Ovary (tissue), 7 donors: ENCODE measurements at regions not wholly inside any gene's neighbourhood (a gene's known extent, or its start where the extent isn't known, plus 50 kb on each side); places are given as distances from the start of the nearest gene placed in this dataset.

Experiments used
- DNase-seq, 5 donors: peaks; one replicate each; pipeline ENCODE4 v3.0.0-alpha.2; 2019 to 2020
- H3K27ac ChIP-seq, 2 donors: fragments of 200-600 bp; one replicate each; pipeline versions ENCODE4 v1.5.1 to v1.8.0; 2019 to 2022
- H3K27me3 ChIP-seq: fragments of 200-600 bp; one replicate; pipeline ENCODE4 v1.8.0; 2022
- H3K36me3 ChIP-seq: fragments of 200-600 bp; sonication (generic); one replicate; pipeline ENCODE4 v1.5.1; 2019
- H3K4me1 ChIP-seq: one replicate; pipeline ENCODE4 v1.8.1; 2013; ENCODE audit warnings: mild to moderate bottlenecking, moderate library complexity; ENCODE audit not compliant: insufficient read depth
- H3K4me3 ChIP-seq: fragments of 200-600 bp; sonication (generic); one replicate; pipeline ENCODE4 v1.5.1; 2017
- H3K9me3 ChIP-seq, 2 donors: fragments of 200-600 bp in 1 of 2; sonication (generic) in 1 of 2; one replicate each; pipeline versions ENCODE4 v1.5.1 to v1.8.1; 2013 to 2019; ENCODE audit warnings: mild to moderate bottlenecking in 1 of 2, moderate library complexity in 1 of 2
- CTCF ChIP-seq, 3 donors: fragments of 450-650 bp in 2 of 3; fragments of 200-600 bp in 1 of 3; IDR thresholded peaks; one replicate each; pipeline versions ENCODE4 v1.5.1 to v1.8.0; 2016 to 2022; ENCODE audit warnings: antibody characterized with exemption in 3 of 3, mild to moderate bottlenecking in 1 of 3
- EP300 ChIP-seq: sonication (generic); formaldehyde crosslinking; IDR thresholded peaks from one replicate; pipeline ENCODE4 v1.6.1; 2017; ENCODE audit warnings: antibody characterized with exemption
- POLR2A ChIP-seq: fragments of 450-650 bp; IDR thresholded peaks from one replicate; pipeline ENCODE4 v1.6.1; 2017; ENCODE audit warnings: antibody characterized with exemption, mild to moderate bottlenecking, moderate library complexity
- WGBS, 3 donors: extraction: QIAGEN DNeasy Blood & Tissue Kit in 1 of 3; methylation state at CpG; one replicate each; pipeline versions ENCODE4 v1.1.5 to v1.1.7; 2013 to 2017; 5-methylcytosine and 5-hydroxymethylcytosine counted together
- intact Hi-C, 4 donors: fragments of 100-400 bp; cut with DNase I; formaldehyde crosslinking; loops; one replicate each; pipeline versions ENCODE4 v1.11.0 to v1.15.1; 2022 to 2023
- donor health status: DM: no; HTN: no; CAD: no; lungs with moderate emphysema.
- donor health status: DM: no; HTN: no; CAD: no.
- donor health status: Bipolar disorder and iron deficiency.
- donor health status: DM: no; HTN: no; CAD: no.
- donor health status: DM: yes; HTN: yes; CAD: no.

GRCh38 chr11:13062115-13062514, 53.0 kb downstream of the RASSF10 start:
- intact Hi-C loops = no loop called here
- Histone ChIP-seq H3K36me3 (no peaks in the 10 kb centered on the region), H3K4me3 (no peak overlapping the region), H3K4me1 (no peaks in the 10 kb centered on the region), H3K27me3 (no peaks in the 10 kb centered on the region), H3K9me3 (no peaks in the 10 kb centered on the region), H3K27ac (no peak overlapping the region)
- whole genome bisulfite sequencing, 3 donors = 76 to 82% (median 80%) methylated on average over 5 of the region's 5 CpGs
- no peak for TF ChIP-seq POLR2A
- no peak for TF ChIP-seq EP300
- TF ChIP-seq CTCF (IDR thresholded peaks at IDR 0.05) = no peak
- DNase-seq = no peak

GRCh38 chr11:13064593-13064992, 55.5 kb downstream of the RASSF10 start:
- Histone ChIP-seq H3K4me3 (no peak overlapping the region), H3K27me3 (no peaks in the 10 kb centered on the region), H3K36me3 (no peaks in the 10 kb centered on the region), H3K4me1 (no peaks in the 10 kb centered on the region), H3K9me3 (no peaks in the 10 kb centered on the region), H3K27ac (no peak overlapping the region)
- TF ChIP-seq CTCF (IDR thresholded peaks at IDR 0.05) (no peak), POLR2A (no peak), EP300 (no peak)
- WGBS, 3 donors = 49 to 63% (median 49%) methylated on average over 3 of the region's 3 CpGs
- intact Hi-C loops = no loop called here
- no peak for DNase-seq

- TF ChIP-seq POLR2A (no peak), CTCF (IDR thresholded peaks at IDR 0.05) (no peak), EP300 (no peak)
- H3K9me3 ChIP-seq = no peaks in the 10 kb centered on the region
- DNase-seq = no peak
- WGBS, 3 donors = 61 to 75% (median 68%) methylated on average over 10 of the region's 10 CpGs
- no peak overlapping the region for H3K4me3 ChIP-seq
- no peaks in the 10 kb centered on the region for H3K4me1 ChIP-seq
- no peaks in the 10 kb centered on the region for H3K36me3 ChIP-seq
- H3K27ac ChIP-seq = no peak overlapping the region
- intact Hi-C loops = no loop called here
- no peaks in the 10 kb centered on the region for H3K27me3 ChIP-seq
Observed at GRCh38 chr11:13065200-13065787, 56.2 kb downstream of the RASSF10 start.

GRCh38 chr11:13068211-13068610, 59.1 kb downstream of the RASSF10 start:
- WGBS, 3 donors = 72 to 88% (median 77%) methylated on average over 1 of the region's 1 CpG
- intact Hi-C loops = no loop called here
- no peaks in the 10 kb centered on the region for H3K9me3 ChIP-seq

More at GRCh38 chr11:13068211-13068610, 59.1 kb downstream of the RASSF10 start:
- Histone ChIP-seq H3K36me3 (no peaks in the 10 kb centered on the region), H3K4me1 (no peaks in the 10 kb centered on the region), H3K27me3 (no peaks in the 10 kb centered on the region), H3K4me3 (no peak overlapping the region), H3K27ac (no peak overlapping the region)
- DNase-seq = no peak
- TF ChIP-seq CTCF (IDR thresholded peaks at IDR 0.05) (no peak), EP300 (no peak), POLR2A (no peak)
